RWPE1 (cell line): ENCODE measurements at regions not wholly inside any gene's neighbourhood (a gene's known extent, or its start where the extent isn't known, plus 50 kb on each side); places are given as distances from the start of the nearest gene placed in this dataset.

ENCODE experiments used
- CTCF ChIA-PET: fragments of 350-600 bp; sonication (Branson Sonifier 250); formaldehyde crosslinking; extraction: SDS; loops from one replicate; lab custom pipeline; 2021; lab: Yijun Ruan, JAX
- POLR2A ChIA-PET: fragments of 400-600 bp; formaldehyde crosslinking; extraction: SDS; loops from one replicate; lab custom pipeline; 2020; ENCODE audit warnings: antibody characterized with exemption; ENCODE audit not compliant: low non-redundant PET; lab: Yijun Ruan, JAX
- DNase-seq: peaks from one replicate; pipeline ENCODE4 v3.0.0; 2012; ENCODE audit warnings: low spot score
- H3K27ac ChIP-seq: fragments of 450-650 bp; 2 replicates; pipeline ENCODE4 v1.5.1; 2017
- CTCF ChIP-seq: fragments of 450-650 bp; conservative IDR thresholded peaks from 2 replicates; pipeline ENCODE4 v1.5.1; 2017; ENCODE audit warnings: low read depth, mild to moderate bottlenecking

- ChIA-PET POLR2A (no interaction called here), CTCF (no interaction called here)
- DNase-seq: no peak
- no peak overlapping the region for H3K27ac ChIP-seq
- TF ChIP-seq CTCF: no peak
These were observed 179.9 kb downstream of the NPHP4 start for GRCh38 chr1:5812295-5812694.

- CTCF ChIA-PET: no interaction called here
- DNase-seq: no peak
- POLR2A ChIA-PET: no interaction called here
- no peak overlapping the region for H3K27ac ChIP-seq
- TF ChIP-seq CTCF: no peak
These were observed 180.8 kb downstream of the NPHP4 start for GRCh38 chr1:5811419-5811818.

- no peak overlapping the region for H3K27ac ChIP-seq
- ChIA-PET CTCF (interaction anchor here (0.6 kb wide), 1 partner anchor 243 kb away, joined by 4 read pairs; no protein-coding TSS in a partner anchor), POLR2A (no interaction called here)
- no peak for TF ChIP-seq CTCF
- no peak for DNase-seq
These were observed 181.5 kb downstream of the NPHP4 start for GRCh38 chr1:5810553-5811270.

GRCh38 chr1:5810131-5810530 lies 182.1 kb downstream of the NPHP4 start:
- ChIA-PET CTCF (interaction anchor here (0.6 kb wide), 1 partner anchor 242 kb away, joined by 4 read pairs; no protein-coding TSS in a partner anchor), POLR2A (no interaction called here)
- H3K27ac ChIP-seq: no peak overlapping the region
- TF ChIP-seq CTCF: no peak
- no peak for DNase-seq

GRCh38 chr1:5809207-5809788 lies 182.9 kb downstream of the NPHP4 start:
- TF ChIP-seq CTCF: no peak
- CTCF ChIA-PET: no interaction called here
- no peak overlapping the region for H3K27ac ChIP-seq
- DNase-seq: no peak
- POLR2A ChIA-PET: no interaction called here

- no peak for DNase-seq
- POLR2A ChIA-PET: no interaction called here
- no peak for TF ChIP-seq CTCF
- CTCF ChIA-PET: no interaction called here
- no peak overlapping the region for H3K27ac ChIP-seq
These were observed 188.4 kb downstream of the NPHP4 start for GRCh38 chr1:5803851-5804250.
